Esophagus squamous epithelium (tissue), 4 donors: ENCODE measurements at regions not wholly inside any gene's neighbourhood (a gene's known extent, or its start where the extent isn't known, plus 50 kb on each side); places are given as distances from the start of the nearest gene placed in this dataset.

ENCODE experiments used
- CTCF ChIP-seq, 6 experiments: fragments of 450-650 bp in 4 of 6; fragments of 200-600 bp in 2 of 6; sonication (generic) in 2 of 6; IDR thresholded peaks; one replicate each; pipeline ENCODE4 v1.5.1; 2016 to 2019; ENCODE audit warnings: antibody characterized with exemption in 6 of 6, mild to moderate bottlenecking in 4 of 6, moderate library complexity in 4 of 6
- POLR2A ChIP-seq, 4 donors: fragments of 450-650 bp; IDR thresholded peaks; one replicate each; pipeline ENCODE4 v1.6.1; 2017; ENCODE audit warnings: antibody characterized with exemption in 4 of 4, mild to moderate bottlenecking in 4 of 4, moderate library complexity in 3 of 4

GRCh38 chr2:183881978-183882377, 716.4 kb upstream of the ZNF804A start:
- no peak for TF ChIP-seq CTCF (IDR thresholded peaks at IDR 0.05)
- TF ChIP-seq POLR2A (IDR thresholded peaks at IDR 0.05) = no peak
